PC-3 (cell line): ENCODE measurements at regions not wholly inside any gene's neighbourhood (a gene's known extent, or its start where the extent isn't known, plus 50 kb on each side); places are given as distances from the start of the nearest gene placed in this dataset.

Experiments
- CTCF ChIP-seq: fragments of 300-600 bp; sonication (generic); conservative IDR thresholded peaks from 2 replicates; pipeline ENCODE4 v1.5.1; 2017; ENCODE audit warnings: antibody characterized with exemption, low read depth, mild to moderate bottlenecking, low read length
- EZH2 ChIP-seq: fragments of 300-600 bp; sonication (generic); IDR thresholded peaks from one replicate; pipeline ENCODE4 v1.6.1; 2017; ENCODE audit warnings: antibody characterized with exemption, mild to moderate bottlenecking, low read length; ENCODE audit not compliant: unreplicated experiment
- EZH2phosphoT487 ChIP-seq: fragments of 300-600 bp; sonication (generic); IDR thresholded peaks from 2 replicates; pipeline ENCODE4 v1.6.1; 2018; ENCODE audit warnings: mild to moderate bottlenecking, antibody characterized with exemption, low read length, borderline replicate concordance

GRCh38 chr4:178293601-178294000 is 851.4 kb upstream of the AGA start:
- TF ChIP-seq EZH2phosphoT487 (no peak), CTCF (no peak), EZH2 (no peak)
